Gastrocnemius medialis (tissue), 4 donors: ENCODE measurements at regions not wholly inside any gene's neighbourhood (a gene's known extent, or its start where the extent isn't known, plus 50 kb on each side); places are given as distances from the start of the nearest gene placed in this dataset.

Experiments used
- ATAC-seq, 2 donors: fragments of 150-250 bp; one replicate each; pipeline ENCODE4 v1.9.1; 2016
- DNase-seq, 2 donors: peaks; one replicate each; pipeline ENCODE4 v3.0.0-alpha.2; 2019
- H3K27ac ChIP-seq, 4 donors: fragments of 200-600 bp; sonication (generic); 1 replicate in 1 of 4; 2 replicates in 3 of 4; pipeline ENCODE4 v1.5.1; 2016 to 2018; ENCODE audit warnings: mild to moderate bottlenecking in 2 of 4, moderate library complexity in 1 of 4
- H3K27me3 ChIP-seq, 3 donors: fragments of 200-600 bp; sonication (generic) in 2 of 3; 1 replicate in 1 of 3; 2 replicates in 2 of 3; pipeline versions ENCODE4 v1.5.1 to v1.6.0; 2016 to 2019; ENCODE audit warnings: mild to moderate bottlenecking in 1 of 3, moderate library complexity in 1 of 3
- H3K36me3 ChIP-seq, 2 donors: fragments of 200-600 bp; sonication (generic) in 1 of 2; one replicate each; pipeline ENCODE4 v1.5.1; 2017 to 2018
- H3K4me1 ChIP-seq, 2 donors: fragments of 200-600 bp; sonication (generic) in 1 of 2; one replicate each; pipeline ENCODE4 v1.5.1; 2016 to 2017; ENCODE audit warnings: mild to moderate bottlenecking in 2 of 2
- H3K4me3 ChIP-seq, 4 donors: fragments of 200-600 bp; sonication (generic) in 3 of 4; 1 replicate in 1 of 4; 2 replicates in 3 of 4; pipeline ENCODE4 v1.5.1; 2016 to 2019; ENCODE audit warnings: mild to moderate bottlenecking in 2 of 4
- H3K9me3 ChIP-seq, 3 donors: fragments of 200-600 bp; sonication (generic) in 2 of 3; 1 replicate in 1 of 3; 2 replicates in 2 of 3; pipeline ENCODE4 v1.5.1; 2016 to 2019
- POLR2A ChIP-seq, 2 donors: fragments of 450-650 bp; IDR thresholded peaks; one replicate each; pipeline ENCODE4 v1.6.1; 2017; ENCODE audit warnings: antibody characterized with exemption in 2 of 2, mild to moderate bottlenecking in 2 of 2, moderate library complexity in 2 of 2
- in situ Hi-C, 4 donors: fragments of 200-750 bp; cut with MboI; loops; one replicate each; pipeline versions ENCODE4 v1.15.0 to v1.8.0; 2017; ENCODE audit warnings: low sequenced_read_pairs in 4 of 4
- intact Hi-C: fragments of 100-400 bp; cut with DNase I; formaldehyde crosslinking; loops from one replicate; pipeline ENCODE4 v1.15.1; 2023; ENCODE audit warnings: low total_unique reads
- TF ChIP-seq, protein P1 (sequence below), 5 experiments: fragments of 450-650 bp in 3 of 5; fragments of 200-600 bp in 2 of 5; sonication (generic) in 2 of 5; IDR thresholded peaks in 4 of 5; conservative IDR thresholded peaks in 1 of 5; 1 replicate in 4 of 5; 2 replicates in 1 of 5; pipeline ENCODE4 v1.5.1; 2016 to 2019; ENCODE audit warnings: antibody characterized with exemption in 5 of 5, mild to moderate bottlenecking in 3 of 5, moderate library complexity in 3 of 5

DNA sequence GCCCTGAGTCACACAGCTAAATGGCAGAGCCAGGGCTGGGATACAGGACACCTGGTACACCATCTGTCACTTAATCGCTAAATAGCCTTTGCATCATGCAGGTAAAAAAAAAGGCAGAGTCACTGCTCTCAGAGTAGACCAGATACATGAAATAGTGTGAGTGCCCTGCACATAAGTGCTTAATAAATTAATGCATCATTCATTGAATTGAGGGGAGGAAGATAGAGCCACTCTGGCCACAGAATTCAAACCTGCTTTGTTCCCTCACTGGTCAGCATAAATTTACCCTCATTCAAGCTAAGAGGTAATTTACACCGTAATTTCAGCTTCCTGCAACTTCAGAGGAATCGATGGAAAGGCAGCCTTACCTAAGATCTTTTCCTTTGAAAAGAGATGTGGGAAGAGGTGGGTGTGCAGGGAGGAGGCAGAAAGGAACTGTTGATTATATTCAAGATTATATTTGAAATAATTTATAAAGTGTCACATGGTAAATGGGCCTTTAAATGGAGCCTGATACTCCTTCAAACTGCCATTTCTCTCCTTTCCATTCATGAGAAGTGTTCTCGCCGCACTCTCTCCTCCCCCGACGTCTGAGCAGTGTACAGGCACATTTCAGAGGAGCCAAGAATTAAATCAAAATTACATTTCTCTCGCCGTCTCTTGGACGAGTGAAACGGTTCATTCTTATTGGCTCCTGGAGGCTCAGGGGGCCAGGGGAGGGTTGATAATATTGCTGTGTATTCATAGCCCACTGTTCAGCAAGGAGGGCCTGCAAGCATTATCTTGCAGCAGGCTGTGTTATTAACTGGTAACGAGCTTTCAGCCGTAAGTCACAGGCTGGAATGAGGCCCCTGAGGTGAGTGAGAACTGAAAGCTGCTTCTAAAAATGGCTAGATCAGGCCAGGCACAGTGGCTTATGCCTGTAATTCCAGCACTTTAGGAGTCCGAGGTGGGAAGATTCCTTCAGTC lies 52.2 kb upstream of the HMGXB4 start:
- H3K27ac ChIP-seq = no peak overlapping the region
- ATAC-seq (no peak), DNase-seq (no peak)
- H3K9me3 ChIP-seq = no peaks in the 10 kb centered on the region
- H3K36me3 ChIP-seq = no peaks in the 10 kb centered on the region
- H3K27me3 ChIP-seq = peaks cover 7 to 13% (median 10%) of the 10 kb centered on the region in 3 donors
- intact Hi-C loops (no loop called here), in situ Hi-C loops (no loop called here)
- no peaks in the 10 kb centered on the region for H3K4me1 ChIP-seq
- TF ChIP-seq, protein P1, sequence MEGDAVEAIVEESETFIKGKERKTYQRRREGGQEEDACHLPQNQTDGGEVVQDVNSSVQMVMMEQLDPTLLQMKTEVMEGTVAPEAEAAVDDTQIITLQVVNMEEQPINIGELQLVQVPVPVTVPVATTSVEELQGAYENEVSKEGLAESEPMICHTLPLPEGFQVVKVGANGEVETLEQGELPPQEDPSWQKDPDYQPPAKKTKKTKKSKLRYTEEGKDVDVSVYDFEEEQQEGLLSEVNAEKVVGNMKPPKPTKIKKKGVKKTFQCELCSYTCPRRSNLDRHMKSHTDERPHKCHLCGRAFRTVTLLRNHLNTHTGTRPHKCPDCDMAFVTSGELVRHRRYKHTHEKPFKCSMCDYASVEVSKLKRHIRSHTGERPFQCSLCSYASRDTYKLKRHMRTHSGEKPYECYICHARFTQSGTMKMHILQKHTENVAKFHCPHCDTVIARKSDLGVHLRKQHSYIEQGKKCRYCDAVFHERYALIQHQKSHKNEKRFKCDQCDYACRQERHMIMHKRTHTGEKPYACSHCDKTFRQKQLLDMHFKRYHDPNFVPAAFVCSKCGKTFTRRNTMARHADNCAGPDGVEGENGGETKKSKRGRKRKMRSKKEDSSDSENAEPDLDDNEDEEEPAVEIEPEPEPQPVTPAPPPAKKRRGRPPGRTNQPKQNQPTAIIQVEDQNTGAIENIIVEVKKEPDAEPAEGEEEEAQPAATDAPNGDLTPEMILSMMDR (IDR thresholded peaks at IDR 0.05 in 4 of 5, conservative IDR thresholded peaks at IDR 0.05 in 1 of 5) = no peak
- no peak for TF ChIP-seq POLR2A (IDR thresholded peaks at IDR 0.05)
- no peak overlapping the region for H3K4me3 ChIP-seq

DNA sequence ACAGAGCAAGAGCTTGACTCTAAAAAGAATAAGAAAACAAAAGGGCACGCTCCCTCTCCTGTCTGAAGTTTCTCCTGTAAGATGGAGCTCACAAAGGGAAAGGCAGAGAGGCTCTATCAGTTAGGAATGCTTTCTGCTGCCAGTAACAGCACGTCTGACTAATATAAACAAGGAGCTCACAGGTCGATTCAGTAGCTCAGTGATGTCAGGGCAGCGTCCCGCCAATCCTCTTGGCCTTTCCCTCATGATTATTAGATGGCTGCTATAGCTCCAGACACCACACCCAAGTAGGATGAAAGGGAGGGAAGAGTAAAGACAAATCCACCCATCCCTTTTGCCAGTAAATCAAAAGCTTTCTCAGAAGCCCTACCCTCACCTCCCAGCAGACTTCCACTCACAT lies 51.3 kb upstream of the HMGXB4 start:
- Histone ChIP-seq H3K27ac (no peak overlapping the region), H3K4me1 (no peaks in the 10 kb centered on the region), H3K27me3 (peaks cover 7 to 17% (median 10%) of the 10 kb centered on the region in 3 donors), H3K9me3 (no peaks in the 10 kb centered on the region), H3K36me3 (no peaks in the 10 kb centered on the region), H3K4me3 (no peak overlapping the region)
- ATAC-seq = no peak
- DNase-seq = no peak
- intact Hi-C loops (no loop called here), in situ Hi-C loops (no loop called here)
- no peak for TF ChIP-seq POLR2A (IDR thresholded peaks at IDR 0.05)
- TF ChIP-seq, protein P1 (IDR thresholded peaks at IDR 0.05 in 4 of 5, conservative IDR thresholded peaks at IDR 0.05 in 1 of 5) = no peak

DNA sequence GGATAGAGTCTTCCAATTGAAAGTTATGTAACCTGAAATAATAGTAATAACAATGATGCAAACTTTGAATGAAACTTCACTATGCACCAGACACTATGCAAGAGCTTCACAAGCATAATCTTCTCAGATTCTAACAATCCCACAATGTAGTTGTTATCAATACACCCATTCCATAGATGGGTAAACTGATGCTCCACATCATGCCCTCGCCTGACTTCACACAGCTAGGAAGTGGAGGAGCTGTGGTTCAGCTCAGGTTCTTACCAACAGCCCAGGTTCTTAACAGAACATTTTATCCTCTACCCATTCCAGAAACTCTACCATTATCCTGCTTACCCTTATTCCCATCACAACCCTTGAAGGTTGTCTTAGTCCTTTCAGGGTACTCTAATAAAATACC lies 50.4 kb upstream of the HMGXB4 start:
- TF ChIP-seq, protein P1 (IDR thresholded peaks at IDR 0.05 in 4 of 5, conservative IDR thresholded peaks at IDR 0.05 in 1 of 5) = no peak
- TF ChIP-seq POLR2A (IDR thresholded peaks at IDR 0.05) = no peak
- in situ Hi-C loops = no loop called here
- intact Hi-C loops = no loop called here

More for the DNA sequence above, 50.4 kb upstream of the HMGXB4 start:
- H3K27ac ChIP-seq = no peak overlapping the region
- no peaks in the 10 kb centered on the region for H3K4me1 ChIP-seq
- no peak overlapping the region for H3K4me3 ChIP-seq
- H3K27me3 ChIP-seq = peaks cover 7 to 17% (median 10%) of the 10 kb centered on the region in 3 donors
- no peaks in the 10 kb centered on the region for H3K9me3 ChIP-seq
- DNase-seq (no peak), ATAC-seq (no peak)
- H3K36me3 ChIP-seq = no peaks in the 10 kb centered on the region
